ENCODE measurements at regions not wholly inside any gene's neighbourhood (a gene's known extent, or its start where the extent isn't known, plus 50 kb on each side); places are given as distances from the start of the nearest gene placed in this dataset.
A peak's percentile ranks its signal among the peaks of the same experiment; 100 is the strongest.
"Not testable (repeated sequence)": the region's sequence is repeated elsewhere in the genome, so short reads cannot be mapped to it uniquely, and the experiment has no call there.

GRCh38 chr14:101323111-101323510, 238.2 kb upstream of the DIO3 start:
- no peak overlapping the region for H3K9ac ChIP-seq (ENCODE audit: low read length)

DNA sequence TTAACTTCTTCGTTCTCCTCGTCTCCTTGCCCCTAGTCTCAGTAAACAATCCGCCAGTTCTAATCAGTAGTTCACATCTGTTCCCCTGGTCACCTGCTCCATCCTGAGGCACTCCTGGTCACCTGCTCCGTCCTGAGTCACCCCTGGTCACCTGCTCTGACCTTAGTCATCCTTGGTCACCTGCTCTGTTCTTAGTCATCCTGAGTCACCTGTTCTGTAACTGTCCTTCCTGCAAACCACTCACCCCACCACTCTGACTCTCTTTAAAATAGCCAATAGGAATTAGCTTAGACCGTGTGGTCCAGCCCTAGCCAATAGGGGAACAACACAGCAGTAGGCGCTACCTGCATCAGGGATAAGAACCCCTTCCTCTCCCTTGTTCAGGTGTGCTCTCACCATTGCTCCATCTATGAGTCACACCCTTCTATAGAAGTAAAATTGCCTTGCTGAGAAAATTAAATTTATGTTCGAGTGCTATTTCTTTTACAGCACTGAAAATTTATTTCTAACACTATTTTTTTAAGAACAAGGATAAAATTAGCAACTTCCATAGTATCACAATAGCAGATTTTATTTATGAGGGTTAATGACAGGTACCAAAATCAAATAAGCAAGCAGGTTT, 237.6 kb upstream of the DIO3 start:
- H3K36me3 ChIP-seq (ENCODE audit: control insufficient read depth, insufficient read depth, low read length); H3K27ac ChIP-seq (ENCODE audit: low read depth, low read length); H3K4me1 ChIP-seq (ENCODE audit: control insufficient read depth, insufficient read depth, low read length): not testable (repeated sequence)

More at GRCh38 chr14:101323111-101323510, 238.2 kb upstream of the DIO3 start:
- H3K4me1 ChIP-seq (ENCODE audit: control insufficient read depth, insufficient read depth, low read length): no peaks in the 10 kb centered on the region
- no peaks in the 10 kb centered on the region for H3K36me3 ChIP-seq (ENCODE audit: control insufficient read depth, insufficient read depth, low read length)
- no peaks in the 10 kb centered on the region for H3K27me3 ChIP-seq (ENCODE audit: control insufficient read depth, insufficient read depth, low read length)
- no peak overlapping the region for H3K4me3 ChIP-seq (ENCODE audit: low read length)
- no peak overlapping the region for H3K27ac ChIP-seq (ENCODE audit: low read depth, low read length)

DNA sequence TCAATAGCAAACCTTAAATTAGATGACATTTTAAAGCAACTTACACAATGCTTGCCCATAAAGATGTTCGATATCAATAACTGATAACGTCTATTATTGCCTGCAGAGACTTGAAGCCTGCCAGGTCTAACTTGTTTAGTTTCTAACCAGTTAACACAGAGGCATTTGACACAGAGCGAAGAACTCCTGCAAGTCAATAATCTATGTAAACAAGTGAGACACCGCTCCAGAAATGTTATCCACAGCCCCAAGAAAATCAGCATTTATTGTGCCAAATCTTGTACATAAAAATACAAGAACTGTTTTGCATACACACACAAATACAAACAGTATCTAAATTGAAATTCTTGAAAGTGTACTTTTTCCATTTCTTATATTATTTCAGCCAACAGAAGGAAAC, 236.0 kb upstream of the DIO3 start:
- Histone ChIP-seq H3K9ac (ENCODE audit: low read length) (no peak overlapping the region), H3K27me3 (ENCODE audit: control insufficient read depth, insufficient read depth, low read length) (no peaks in the 10 kb centered on the region), H3K36me3 (ENCODE audit: control insufficient read depth, insufficient read depth, low read length) (no peaks in the 10 kb centered on the region), H3K4me1 (ENCODE audit: control insufficient read depth, insufficient read depth, low read length) (no peaks in the 10 kb centered on the region), H3K27ac (ENCODE audit: low read depth, low read length) (no peak overlapping the region), H3K4me3 (ENCODE audit: low read length) (no peak overlapping the region)

More for the DNA sequence above, 237.6 kb upstream of the DIO3 start:
- not testable (repeated sequence) for H3K4me3 ChIP-seq (ENCODE audit: low read length); H3K27me3 ChIP-seq (ENCODE audit: control insufficient read depth, insufficient read depth, low read length); H3K9ac ChIP-seq (ENCODE audit: low read length)

DNA sequence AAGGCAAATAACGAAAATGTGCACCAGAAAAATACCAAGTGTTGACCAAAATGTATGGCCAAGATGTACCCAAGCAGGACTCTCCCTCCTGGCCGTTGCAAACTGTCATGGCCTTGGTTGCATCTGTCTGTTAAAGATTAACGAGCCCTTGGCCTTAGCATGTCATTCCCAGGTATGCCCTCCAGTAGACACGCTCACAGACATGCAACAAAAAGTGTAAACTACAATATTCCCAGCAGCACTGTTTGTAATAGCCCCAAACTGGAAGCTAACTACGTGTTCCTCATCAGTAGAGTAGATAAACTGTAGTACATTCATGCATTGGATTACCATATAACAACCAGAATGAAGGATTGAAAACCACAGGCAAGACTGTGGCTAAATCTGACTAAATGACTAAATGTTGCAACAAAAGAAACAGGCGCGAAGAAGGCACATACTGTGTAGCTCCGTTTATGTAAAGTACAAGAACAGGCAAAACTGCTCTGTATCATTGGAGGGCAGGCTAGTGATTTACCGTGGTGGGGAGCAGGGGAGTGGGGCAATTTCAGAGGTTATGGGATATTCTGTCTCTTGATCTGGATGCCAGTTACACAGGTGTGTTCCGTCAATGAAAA, 232.8 kb upstream of the DIO3 start:
- Histone ChIP-seq H3K4me3 (ENCODE audit: low read length) (no peak overlapping the region), H3K27ac (ENCODE audit: low read depth, low read length) (no peak overlapping the region), H3K9ac (ENCODE audit: low read length) (no peak overlapping the region), H3K27me3 (ENCODE audit: control insufficient read depth, insufficient read depth, low read length) (peaks cover 2% of the 10 kb centered on the region), H3K36me3 (ENCODE audit: control insufficient read depth, insufficient read depth, low read length) (no peaks in the 10 kb centered on the region), H3K4me1 (ENCODE audit: control insufficient read depth, insufficient read depth, low read length) (no peaks in the 10 kb centered on the region)

GRCh38 chr14:101330416-101331140, 230.7 kb upstream of the DIO3 start:
- Histone ChIP-seq H3K4me3 (ENCODE audit: low read length) (no peak overlapping the region), H3K36me3 (ENCODE audit: control insufficient read depth, insufficient read depth, low read length) (no peaks in the 10 kb centered on the region), H3K27me3 (ENCODE audit: control insufficient read depth, insufficient read depth, low read length) (peaks cover 2% of the 10 kb centered on the region), H3K9ac (ENCODE audit: low read length) (no peak overlapping the region), H3K4me1 (ENCODE audit: control insufficient read depth, insufficient read depth, low read length) (peaks cover 5% of the 10 kb centered on the region), H3K27ac (ENCODE audit: low read depth, low read length) (no peak overlapping the region)

DNA sequence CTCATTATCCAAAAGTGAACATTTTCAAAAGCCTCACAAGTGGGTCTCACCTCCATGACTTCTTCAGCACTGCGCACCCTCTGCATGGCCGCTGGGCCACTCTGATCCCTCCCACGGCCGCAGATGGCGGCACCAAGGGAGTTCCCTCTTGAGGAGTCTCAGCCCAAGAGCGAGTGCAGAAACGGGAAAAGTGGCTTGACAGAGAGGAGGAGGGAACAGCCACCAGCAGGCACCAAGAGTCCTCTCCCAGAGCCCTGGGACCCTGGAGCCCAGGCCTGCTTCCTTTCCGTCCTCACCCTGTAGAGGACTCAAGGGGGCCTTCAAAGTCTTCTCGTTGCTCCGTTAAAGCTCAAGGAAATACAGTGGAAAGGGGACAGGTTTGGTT, 230.2 kb upstream of the DIO3 start:
- H3K4me1 ChIP-seq (ENCODE audit: control insufficient read depth, insufficient read depth, low read length): peaks cover 8% of the 10 kb centered on the region
- H3K9ac ChIP-seq (ENCODE audit: low read length): no peak overlapping the region
- no peak overlapping the region for H3K27ac ChIP-seq (ENCODE audit: low read depth, low read length)
- H3K27me3 ChIP-seq (ENCODE audit: control insufficient read depth, insufficient read depth, low read length): peaks cover 2% of the 10 kb centered on the region
- H3K36me3 ChIP-seq (ENCODE audit: control insufficient read depth, insufficient read depth, low read length): no peaks in the 10 kb centered on the region
- H3K4me3 ChIP-seq (ENCODE audit: low read length): no peak overlapping the region

GRCh38 chr14:101331661-101332169, 229.6 kb upstream of the DIO3 start:
- H3K9ac ChIP-seq (ENCODE audit: low read length): no peak overlapping the region
- H3K27ac ChIP-seq (ENCODE audit: low read depth, low read length): no peak overlapping the region
- no peak overlapping the region for H3K4me3 ChIP-seq (ENCODE audit: low read length)
- H3K27me3 ChIP-seq (ENCODE audit: control insufficient read depth, insufficient read depth, low read length): peaks cover 2% of the 10 kb centered on the region
- H3K36me3 ChIP-seq (ENCODE audit: control insufficient read depth, insufficient read depth, low read length): no peaks in the 10 kb centered on the region
- H3K4me1 ChIP-seq (ENCODE audit: control insufficient read depth, insufficient read depth, low read length): peaks cover 8% of the 10 kb centered on the region

DNA sequence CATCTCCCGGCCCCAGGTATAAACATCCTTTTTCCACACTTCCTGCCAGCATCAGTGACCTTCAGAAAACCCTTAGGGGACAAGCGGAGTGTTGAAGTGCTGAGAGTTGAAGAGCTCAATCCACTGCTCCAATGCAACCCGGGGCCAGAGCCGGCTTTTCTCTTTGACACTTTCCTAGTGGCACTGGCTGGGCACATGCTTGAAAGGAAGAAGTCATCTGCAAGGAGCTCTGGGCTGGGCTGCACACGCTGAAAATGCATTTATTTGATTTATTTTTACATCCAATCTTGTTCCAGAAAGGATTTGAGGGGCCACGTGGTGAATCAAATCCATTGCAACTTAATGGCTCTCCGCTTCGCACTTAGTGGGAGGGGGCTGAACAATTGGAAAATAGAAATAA, 229.0 kb upstream of the DIO3 start:
- Histone ChIP-seq H3K4me3 (ENCODE audit: low read length) (no peak overlapping the region), H3K4me1 (ENCODE audit: control insufficient read depth, insufficient read depth, low read length) (peaks cover 8% of the 10 kb centered on the region), H3K27me3 (ENCODE audit: control insufficient read depth, insufficient read depth, low read length) (peaks cover 2% of the 10 kb centered on the region), H3K36me3 (ENCODE audit: control insufficient read depth, insufficient read depth, low read length) (no peaks in the 10 kb centered on the region), H3K27ac (ENCODE audit: low read depth, low read length) (no peak overlapping the region), H3K9ac (ENCODE audit: low read length) (no peak overlapping the region)

DNA sequence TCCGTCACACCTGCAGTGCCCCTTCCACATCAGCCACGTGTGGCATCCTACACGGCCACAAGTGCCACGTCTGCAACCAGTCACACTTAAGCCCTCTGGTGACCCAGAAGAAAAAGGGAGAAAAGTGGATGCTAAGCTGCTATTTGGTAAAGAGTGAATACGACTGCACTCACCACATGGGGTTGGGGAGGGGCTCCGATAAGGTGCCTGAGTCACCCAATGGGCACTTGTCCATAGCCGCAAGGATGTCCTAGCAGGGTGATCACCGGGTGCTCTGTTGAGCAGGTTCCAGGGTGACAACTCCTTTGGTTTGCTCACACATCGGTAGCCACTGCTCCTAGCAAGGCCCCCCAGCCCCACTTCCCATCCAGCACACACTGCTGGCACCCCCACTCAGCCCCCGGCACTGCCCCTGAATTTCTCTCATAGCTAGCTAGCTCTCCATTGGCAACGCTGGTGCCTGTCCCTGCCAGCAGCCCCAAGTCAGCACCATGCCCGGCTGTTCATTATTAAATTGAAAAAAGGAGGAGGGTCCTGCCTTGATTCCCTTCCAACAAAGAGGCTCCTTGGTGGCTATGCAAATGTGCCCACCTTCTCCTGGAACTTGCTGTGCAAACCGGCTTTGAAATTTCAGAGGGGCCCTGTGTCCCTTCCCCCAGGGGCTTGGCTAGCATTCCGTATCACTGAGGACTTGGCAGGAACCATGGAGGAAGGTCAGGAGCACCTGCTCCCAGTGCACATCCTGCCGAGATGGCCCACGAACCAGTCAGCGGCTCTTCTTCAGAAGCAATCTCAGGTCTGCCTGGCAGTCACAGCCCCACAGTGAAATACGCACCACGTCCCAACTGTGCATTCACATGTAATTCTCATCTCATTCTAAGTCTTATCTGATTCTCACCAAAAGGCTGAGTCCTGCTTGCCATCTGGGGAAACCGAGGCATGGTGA, 227.7 kb upstream of the DIO3 start:
- Histone ChIP-seq H3K36me3 (ENCODE audit: control insufficient read depth, insufficient read depth, low read length) (no peaks in the 10 kb centered on the region), H3K4me3 (ENCODE audit: low read length) (no peak overlapping the region), H3K27ac (ENCODE audit: low read depth, low read length) (no peak overlapping the region), H3K9ac (ENCODE audit: low read length) (no peak overlapping the region), H3K4me1 (ENCODE audit: control insufficient read depth, insufficient read depth, low read length) (peaks cover 8% of the 10 kb centered on the region), H3K27me3 (ENCODE audit: control insufficient read depth, insufficient read depth, low read length) (peaks cover 2% of the 10 kb centered on the region)

- peaks cover 8% of the 10 kb centered on the region for H3K4me1 ChIP-seq (ENCODE audit: control insufficient read depth, insufficient read depth, low read length)
Measured at GRCh38 chr14:101334656-101335055, 226.6 kb upstream of the DIO3 start.

DNA sequence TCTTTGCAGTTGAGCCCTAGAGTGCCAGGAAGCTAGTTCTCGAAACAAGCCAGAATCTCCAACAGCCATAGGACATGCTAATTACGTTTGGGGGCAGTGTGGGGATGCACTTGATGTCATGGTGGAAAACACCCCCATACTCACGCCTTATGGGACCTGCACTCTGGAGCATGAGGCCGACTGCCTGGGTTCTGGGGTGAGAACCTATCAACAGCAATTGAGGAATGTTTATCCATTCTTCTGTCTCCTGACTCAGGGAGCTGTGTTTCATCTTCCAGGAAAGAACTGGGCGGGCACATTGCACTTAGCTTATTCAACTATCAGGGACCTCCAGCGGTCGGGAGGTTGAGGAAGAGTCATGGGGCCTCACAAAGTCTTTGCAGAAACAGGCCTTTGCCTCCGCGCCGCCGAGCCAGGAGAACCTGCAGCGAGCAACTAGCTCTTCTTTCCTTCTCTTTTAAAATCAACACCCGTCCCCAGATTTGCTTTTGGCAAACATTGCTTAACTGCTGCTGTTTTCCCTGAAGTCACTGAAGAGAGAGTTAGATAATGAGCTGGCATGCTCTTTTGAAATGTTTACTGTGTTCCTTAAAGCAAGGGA, 226.1 kb upstream of the DIO3 start:
- Histone ChIP-seq H3K9ac (ENCODE audit: low read length) (no peak overlapping the region), H3K4me1 (ENCODE audit: control insufficient read depth, insufficient read depth, low read length) (peaks cover 8% of the 10 kb centered on the region), H3K27me3 (ENCODE audit: control insufficient read depth, insufficient read depth, low read length) (peaks cover 2% of the 10 kb centered on the region), H3K36me3 (ENCODE audit: control insufficient read depth, insufficient read depth, low read length) (no peaks in the 10 kb centered on the region), H3K27ac (ENCODE audit: low read depth, low read length) (peak overlapping the region; percentile 17), H3K4me3 (ENCODE audit: low read length) (no peak overlapping the region)

More at GRCh38 chr14:101334656-101335055, 226.6 kb upstream of the DIO3 start:
- Histone ChIP-seq H3K27ac (ENCODE audit: low read depth, low read length) (peak overlapping the region; percentile 17), H3K27me3 (ENCODE audit: control insufficient read depth, insufficient read depth, low read length) (peaks cover 2% of the 10 kb centered on the region), H3K9ac (ENCODE audit: low read length) (no peak overlapping the region), H3K4me3 (ENCODE audit: low read length) (no peak overlapping the region), H3K36me3 (ENCODE audit: control insufficient read depth, insufficient read depth, low read length) (no peaks in the 10 kb centered on the region)
